Fibroblast of mammary gland (primary cell): ENCODE measurements at regions not wholly inside any gene's neighbourhood (a gene's known extent, or its start where the extent isn't known, plus 50 kb on each side); places are given as distances from the start of the nearest gene placed in this dataset.

Experiments
- DNase-seq: peaks from one replicate; pipeline ENCODE4 v3.0.0-alpha.2; 2010; ENCODE audit warnings: low read depth
- H3K4me3 ChIP-seq: 2 replicates; pipeline ENCODE4 v1.5.1; 2011; ENCODE audit warnings: low read depth, mild to moderate bottlenecking, low read length, moderate library complexity; ENCODE audit not compliant: control insufficient read depth
- TF ChIP-seq, protein P1 (sequence below): conservative IDR thresholded peaks from 2 replicates; pipeline ENCODE4 v1.5.1; 2011; ENCODE audit warnings: low read depth, low read length, inconsistent platforms; ENCODE audit not compliant: control insufficient read depth, insufficient read depth

DNA sequence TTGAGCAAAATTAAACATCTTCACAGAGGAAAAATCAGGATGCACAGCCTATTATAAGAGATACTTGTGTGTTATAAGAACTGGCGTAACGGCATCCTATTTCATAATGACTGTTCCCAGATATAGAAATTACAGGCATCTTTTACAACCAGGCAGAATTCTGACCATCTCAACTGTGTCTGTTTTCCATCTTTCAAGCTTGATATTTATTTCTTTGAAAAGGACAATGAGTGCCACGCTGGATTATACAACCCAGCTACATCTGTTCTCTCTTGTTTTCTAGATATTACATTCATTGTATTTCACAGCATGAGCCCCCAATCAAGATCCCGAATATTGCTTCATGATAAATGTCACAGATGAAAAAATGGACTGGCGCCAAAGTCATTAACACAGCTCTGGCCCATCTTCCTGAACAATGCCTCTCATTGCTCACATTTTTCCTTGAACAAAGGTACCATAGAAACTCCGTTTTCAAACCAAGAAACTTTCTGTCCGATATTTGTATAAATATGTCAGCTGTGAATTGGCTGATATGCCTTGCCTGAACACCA lies 420.6 kb downstream of the TBL1XR1 start:
- no peak overlapping the region for H3K4me3 ChIP-seq
- TF ChIP-seq, protein P1, sequence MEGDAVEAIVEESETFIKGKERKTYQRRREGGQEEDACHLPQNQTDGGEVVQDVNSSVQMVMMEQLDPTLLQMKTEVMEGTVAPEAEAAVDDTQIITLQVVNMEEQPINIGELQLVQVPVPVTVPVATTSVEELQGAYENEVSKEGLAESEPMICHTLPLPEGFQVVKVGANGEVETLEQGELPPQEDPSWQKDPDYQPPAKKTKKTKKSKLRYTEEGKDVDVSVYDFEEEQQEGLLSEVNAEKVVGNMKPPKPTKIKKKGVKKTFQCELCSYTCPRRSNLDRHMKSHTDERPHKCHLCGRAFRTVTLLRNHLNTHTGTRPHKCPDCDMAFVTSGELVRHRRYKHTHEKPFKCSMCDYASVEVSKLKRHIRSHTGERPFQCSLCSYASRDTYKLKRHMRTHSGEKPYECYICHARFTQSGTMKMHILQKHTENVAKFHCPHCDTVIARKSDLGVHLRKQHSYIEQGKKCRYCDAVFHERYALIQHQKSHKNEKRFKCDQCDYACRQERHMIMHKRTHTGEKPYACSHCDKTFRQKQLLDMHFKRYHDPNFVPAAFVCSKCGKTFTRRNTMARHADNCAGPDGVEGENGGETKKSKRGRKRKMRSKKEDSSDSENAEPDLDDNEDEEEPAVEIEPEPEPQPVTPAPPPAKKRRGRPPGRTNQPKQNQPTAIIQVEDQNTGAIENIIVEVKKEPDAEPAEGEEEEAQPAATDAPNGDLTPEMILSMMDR, result no peak
- DNase-seq, result no peak

DNA sequence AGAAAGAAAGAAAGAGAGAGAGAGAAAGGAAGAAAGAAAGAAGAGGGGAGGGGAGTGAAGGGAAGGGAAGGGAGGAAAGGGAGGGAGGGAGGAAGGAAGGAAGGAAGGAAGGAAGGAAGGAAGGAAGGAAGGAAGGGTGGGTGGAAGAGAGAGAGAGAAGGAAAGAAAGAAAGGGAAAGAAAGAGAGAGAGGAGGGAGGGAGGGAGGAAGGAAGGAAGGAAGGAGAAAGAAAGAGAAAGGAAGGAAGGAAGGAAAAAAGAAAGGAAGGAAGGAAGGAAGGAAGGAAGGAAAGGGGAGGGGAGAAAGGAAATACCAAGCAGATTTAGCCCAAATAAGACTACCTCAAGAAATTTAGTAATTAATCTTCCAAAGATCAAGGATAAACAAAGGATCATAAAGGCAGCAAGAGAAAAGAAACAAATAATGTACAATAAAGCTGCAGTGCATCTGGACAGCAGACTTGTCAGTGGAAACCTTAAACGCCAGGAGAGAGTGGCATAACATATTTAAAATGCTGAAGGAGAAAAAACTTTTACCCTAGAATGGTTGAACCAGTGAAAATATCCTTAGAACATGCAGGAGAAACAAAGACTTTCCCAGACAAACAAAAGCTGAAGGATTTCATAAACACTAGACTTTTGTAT lies 427.6 kb downstream of the TBL1XR1 start:
- DNase-seq, result no peak
- TF ChIP-seq, protein P1, result no peak
- H3K4me3 ChIP-seq, result no peak overlapping the region

DNA sequence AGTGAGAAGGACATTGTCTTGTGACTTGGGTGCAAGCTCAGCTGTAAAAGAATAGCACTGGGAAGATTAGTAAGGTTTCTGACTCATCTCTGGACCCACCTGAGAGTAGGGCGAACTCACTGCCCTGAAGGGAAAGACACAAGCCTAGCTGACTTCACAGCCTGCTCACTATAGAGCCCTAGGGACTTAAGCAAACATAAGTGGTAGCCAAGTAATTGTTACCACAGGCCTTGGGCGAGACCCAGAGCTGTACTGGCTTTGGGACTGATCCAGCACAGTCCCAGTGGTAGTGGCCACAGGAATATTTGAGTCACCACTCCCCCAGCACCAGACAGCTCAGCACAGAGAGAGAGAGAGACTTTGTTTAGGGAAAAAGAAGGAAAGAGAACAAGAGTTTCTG lies 429.9 kb downstream of the TBL1XR1 start:
- H3K4me3 ChIP-seq, result no peak overlapping the region
- TF ChIP-seq, protein P1, result no peak
- peak; percentile 75 for DNase-seq

DNA sequence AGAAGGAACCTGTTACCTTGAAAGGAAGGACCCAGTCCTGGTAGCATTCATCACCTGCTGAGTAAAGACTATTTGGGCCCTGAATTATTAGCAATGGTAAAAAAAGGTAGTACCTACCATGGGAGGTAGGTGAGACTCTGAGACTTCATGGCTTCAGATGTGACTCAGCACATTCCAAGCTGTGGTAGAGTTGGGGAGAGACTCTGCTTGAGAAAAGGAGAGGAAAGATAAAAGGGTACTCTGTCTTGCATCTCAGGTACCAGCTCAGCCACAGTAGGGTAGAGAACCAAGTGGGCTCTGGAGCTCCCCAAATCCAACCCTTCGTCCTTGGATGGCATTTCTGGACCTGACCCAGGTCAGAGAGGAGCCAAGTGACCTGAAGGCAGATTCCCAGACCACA lies 430.4 kb downstream of the TBL1XR1 start:
- TF ChIP-seq, protein P1, result no peak
- no peak for DNase-seq
- H3K4me3 ChIP-seq, result no peak overlapping the region

DNA sequence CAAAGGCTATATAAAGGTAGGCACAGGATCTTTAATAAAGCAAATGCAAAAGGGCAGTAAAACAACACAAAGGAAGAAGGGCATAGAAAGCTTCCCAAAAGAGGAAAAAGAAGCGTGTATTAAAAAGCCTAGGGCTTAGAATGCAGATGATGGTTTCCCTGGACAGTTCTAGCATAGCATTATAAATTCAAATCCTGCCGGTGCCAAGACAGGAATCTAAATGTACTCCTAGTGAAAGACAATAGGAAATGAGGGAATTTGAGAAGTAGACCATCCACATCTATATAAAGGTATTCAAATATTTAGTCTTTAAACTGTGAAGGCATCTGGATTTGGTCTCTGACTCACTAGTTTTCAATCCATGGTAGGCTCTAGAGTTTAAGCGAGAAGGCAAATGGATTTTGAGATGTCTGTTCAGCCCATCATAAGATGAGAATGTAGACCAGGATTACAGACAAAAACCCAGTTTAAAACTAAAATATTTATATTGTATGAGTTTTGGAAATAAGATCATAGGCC lies 431.8 kb downstream of the TBL1XR1 start:
- no peak for DNase-seq
- H3K4me3 ChIP-seq, result no peak overlapping the region
- TF ChIP-seq, protein P1, result no peak

DNA sequence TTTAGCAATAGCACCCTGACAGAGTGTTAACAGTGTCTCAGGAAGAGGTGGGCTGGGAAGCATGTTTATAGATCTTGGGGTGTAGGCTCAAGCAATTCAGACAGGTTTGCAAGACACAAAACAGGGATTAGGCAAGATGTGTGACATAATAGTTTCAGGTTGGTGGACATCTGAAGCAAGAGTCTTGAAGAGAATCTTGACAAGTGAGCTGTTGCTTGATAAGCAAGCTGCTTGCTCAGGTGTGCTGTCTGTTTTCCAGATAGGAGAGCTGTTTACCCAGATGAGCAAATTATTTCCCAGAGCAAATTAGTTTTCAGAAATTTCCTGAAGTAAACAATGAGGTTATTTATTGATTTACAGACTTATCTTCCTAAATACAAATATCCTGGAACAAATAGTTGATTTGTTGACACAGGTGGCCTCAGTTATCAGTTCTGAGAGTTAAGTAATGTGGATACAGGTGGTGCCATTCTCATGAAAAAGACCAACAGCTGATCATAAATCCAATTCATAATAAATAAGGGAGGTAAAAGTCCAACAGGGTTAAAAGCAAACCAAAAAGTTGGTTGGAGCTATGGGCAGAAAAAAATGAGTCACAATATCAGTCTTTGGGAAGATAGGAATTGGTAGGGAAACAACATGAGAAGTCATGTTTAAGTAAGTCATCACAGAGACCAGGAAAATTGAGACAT lies 437.3 kb downstream of the TBL1XR1 start:
- no peak for DNase-seq
- no peak overlapping the region for H3K4me3 ChIP-seq
- TF ChIP-seq, protein P1, result no peak
